Body of pancreas (tissue), 4 donors: ENCODE measurements at regions not wholly inside any gene's neighbourhood (a gene's known extent, or its start where the extent isn't known, plus 50 kb on each side); places are given as distances from the start of the nearest gene placed in this dataset.

Experiments used
- POLR2A ChIP-seq, 3 donors: fragments of 450-650 bp; IDR thresholded peaks; one replicate each; pipeline ENCODE4 v1.6.1; 2016; ENCODE audit warnings: antibody characterized with exemption in 3 of 3, mild to moderate bottlenecking in 2 of 3
- TF ChIP-seq, protein P1 (sequence below), 7 experiments: fragments of 450-650 bp in 4 of 7; fragments of 200-600 bp in 3 of 7; sonication (generic) in 3 of 7; IDR thresholded peaks; one replicate each; pipeline ENCODE4 v1.5.1; 2016 to 2019; ENCODE audit warnings: antibody characterized with exemption in 7 of 7

GRCh38 chr6:138607478-138608433 lies 108.5 kb upstream of the NHSL1 start:
- TF ChIP-seq POLR2A (IDR thresholded peaks at IDR 0.05): no peak
- TF ChIP-seq, protein P1, sequence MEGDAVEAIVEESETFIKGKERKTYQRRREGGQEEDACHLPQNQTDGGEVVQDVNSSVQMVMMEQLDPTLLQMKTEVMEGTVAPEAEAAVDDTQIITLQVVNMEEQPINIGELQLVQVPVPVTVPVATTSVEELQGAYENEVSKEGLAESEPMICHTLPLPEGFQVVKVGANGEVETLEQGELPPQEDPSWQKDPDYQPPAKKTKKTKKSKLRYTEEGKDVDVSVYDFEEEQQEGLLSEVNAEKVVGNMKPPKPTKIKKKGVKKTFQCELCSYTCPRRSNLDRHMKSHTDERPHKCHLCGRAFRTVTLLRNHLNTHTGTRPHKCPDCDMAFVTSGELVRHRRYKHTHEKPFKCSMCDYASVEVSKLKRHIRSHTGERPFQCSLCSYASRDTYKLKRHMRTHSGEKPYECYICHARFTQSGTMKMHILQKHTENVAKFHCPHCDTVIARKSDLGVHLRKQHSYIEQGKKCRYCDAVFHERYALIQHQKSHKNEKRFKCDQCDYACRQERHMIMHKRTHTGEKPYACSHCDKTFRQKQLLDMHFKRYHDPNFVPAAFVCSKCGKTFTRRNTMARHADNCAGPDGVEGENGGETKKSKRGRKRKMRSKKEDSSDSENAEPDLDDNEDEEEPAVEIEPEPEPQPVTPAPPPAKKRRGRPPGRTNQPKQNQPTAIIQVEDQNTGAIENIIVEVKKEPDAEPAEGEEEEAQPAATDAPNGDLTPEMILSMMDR (IDR thresholded peaks at IDR 0.05): no peak
